ENCODE measurements at regions not wholly inside any gene's neighbourhood (a gene's known extent, or its start where the extent isn't known, plus 50 kb on each side); places are given as distances from the start of the nearest gene placed in this dataset.

DNA sequence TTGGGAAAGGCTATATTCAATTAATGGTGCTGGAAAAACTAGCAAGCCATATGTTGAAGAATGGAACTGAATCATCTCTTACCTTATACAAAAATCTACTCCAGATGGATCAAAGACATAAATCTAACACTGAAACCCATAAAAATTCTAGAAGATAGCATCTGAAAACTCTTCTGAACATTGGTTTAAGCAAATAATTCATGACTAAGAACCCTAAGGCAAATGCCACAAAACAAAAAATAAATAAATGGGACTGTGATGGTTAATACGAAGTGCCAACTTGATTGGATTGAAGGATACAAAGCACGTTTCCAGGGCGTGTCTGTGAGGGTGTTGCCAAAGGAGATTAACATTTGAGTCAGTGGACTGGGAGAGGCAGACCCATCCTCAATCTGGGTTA is 1130.0 kb downstream of the DNAJB9 start:
- TF ChIP-seq RB1 (IDR thresholded peaks at IDR 0.05; ENCODE audit: borderline replicate concordance) (no peak), SMAD5 (IDR thresholded peaks at IDR 0.05; ENCODE audit: low read depth) (no peak), POLR2A (IDR thresholded peaks at IDR 0.05; ENCODE audit: low read depth, low read length) (no peak), MYC (IDR thresholded peaks at IDR 0.05; ENCODE audit: insufficient read depth, insufficient read length, insufficient replicate concordance, low read length, severe bottlenecking) (no peak)
- TF ChIP-seq, protein P1, sequence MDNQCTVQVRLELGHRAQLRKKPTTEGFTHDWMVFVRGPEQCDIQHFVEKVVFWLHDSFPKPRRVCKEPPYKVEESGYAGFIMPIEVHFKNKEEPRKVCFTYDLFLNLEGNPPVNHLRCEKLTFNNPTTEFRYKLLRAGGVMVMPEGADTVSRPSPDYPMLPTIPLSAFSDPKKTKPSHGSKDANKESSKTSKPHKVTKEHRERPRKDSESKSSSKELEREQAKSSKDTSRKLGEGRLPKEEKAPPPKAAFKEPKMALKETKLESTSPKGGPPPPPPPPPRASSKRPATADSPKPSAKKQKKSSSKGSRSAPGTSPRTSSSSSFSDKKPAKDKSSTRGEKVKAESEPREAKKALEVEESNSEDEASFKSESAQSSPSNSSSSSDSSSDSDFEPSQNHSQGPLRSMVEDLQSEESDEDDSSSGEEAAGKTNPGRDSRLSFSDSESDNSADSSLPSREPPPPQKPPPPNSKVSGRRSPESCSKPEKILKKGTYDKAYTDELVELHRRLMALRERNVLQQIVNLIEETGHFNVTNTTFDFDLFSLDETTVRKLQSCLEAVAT (IDR thresholded peaks at IDR 0.05), result no peak
- TF ChIP-seq, protein P2, sequence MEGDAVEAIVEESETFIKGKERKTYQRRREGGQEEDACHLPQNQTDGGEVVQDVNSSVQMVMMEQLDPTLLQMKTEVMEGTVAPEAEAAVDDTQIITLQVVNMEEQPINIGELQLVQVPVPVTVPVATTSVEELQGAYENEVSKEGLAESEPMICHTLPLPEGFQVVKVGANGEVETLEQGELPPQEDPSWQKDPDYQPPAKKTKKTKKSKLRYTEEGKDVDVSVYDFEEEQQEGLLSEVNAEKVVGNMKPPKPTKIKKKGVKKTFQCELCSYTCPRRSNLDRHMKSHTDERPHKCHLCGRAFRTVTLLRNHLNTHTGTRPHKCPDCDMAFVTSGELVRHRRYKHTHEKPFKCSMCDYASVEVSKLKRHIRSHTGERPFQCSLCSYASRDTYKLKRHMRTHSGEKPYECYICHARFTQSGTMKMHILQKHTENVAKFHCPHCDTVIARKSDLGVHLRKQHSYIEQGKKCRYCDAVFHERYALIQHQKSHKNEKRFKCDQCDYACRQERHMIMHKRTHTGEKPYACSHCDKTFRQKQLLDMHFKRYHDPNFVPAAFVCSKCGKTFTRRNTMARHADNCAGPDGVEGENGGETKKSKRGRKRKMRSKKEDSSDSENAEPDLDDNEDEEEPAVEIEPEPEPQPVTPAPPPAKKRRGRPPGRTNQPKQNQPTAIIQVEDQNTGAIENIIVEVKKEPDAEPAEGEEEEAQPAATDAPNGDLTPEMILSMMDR (IDR thresholded peaks at IDR 0.05 in 2 of 3, conservative IDR thresholded peaks at IDR 0.05 in 1 of 3; ENCODE audit: control insufficient read depth in 2 of 3, extremely low read depth in 1 of 3, insufficient read depth in 1 of 3, low read depth in 3 of 3, low read length in 3 of 3), result no peak
- TF ChIP-seq, protein P3, sequence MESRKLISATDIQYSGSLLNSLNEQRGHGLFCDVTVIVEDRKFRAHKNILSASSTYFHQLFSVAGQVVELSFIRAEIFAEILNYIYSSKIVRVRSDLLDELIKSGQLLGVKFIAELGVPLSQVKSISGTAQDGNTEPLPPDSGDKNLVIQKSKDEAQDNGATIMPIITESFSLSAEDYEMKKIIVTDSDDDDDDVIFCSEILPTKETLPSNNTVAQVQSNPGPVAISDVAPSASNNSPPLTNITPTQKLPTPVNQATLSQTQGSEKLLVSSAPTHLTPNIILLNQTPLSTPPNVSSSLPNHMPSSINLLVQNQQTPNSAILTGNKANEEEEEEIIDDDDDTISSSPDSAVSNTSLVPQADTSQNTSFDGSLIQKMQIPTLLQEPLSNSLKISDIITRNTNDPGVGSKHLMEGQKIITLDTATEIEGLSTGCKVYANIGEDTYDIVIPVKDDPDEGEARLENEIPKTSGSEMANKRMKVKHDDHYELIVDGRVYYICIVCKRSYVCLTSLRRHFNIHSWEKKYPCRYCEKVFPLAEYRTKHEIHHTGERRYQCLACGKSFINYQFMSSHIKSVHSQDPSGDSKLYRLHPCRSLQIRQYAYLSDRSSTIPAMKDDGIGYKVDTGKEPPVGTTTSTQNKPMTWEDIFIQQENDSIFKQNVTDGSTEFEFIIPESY (IDR thresholded peaks at IDR 0.05), result no peak
